Keratinocyte (primary cell): ENCODE measurements at regions not wholly inside any gene's neighbourhood (a gene's known extent, or its start where the extent isn't known, plus 50 kb on each side); places are given as distances from the start of the nearest gene placed in this dataset.

ENCODE experiments used
- DNase-seq: peaks from one replicate; pipeline ENCODE4 v3.0.0-alpha.2; 2011; ENCODE audit warnings: low read depth, missing footprints, low spot score
- FAIRE-seq: peaks from 2 replicates; lab custom pipeline; 2011; peaks lifted over from hg19 to GRCh38; lab: Jason Lieb, UNC
- H2AFZ ChIP-seq: 2 replicates; pipeline ENCODE4 v1.6.0; 2012; ENCODE audit warnings: low read length, control low read depth, inconsistent platforms; ENCODE audit not compliant: control insufficient read depth
- H3K27ac ChIP-seq: 2 replicates; pipeline ENCODE4 v1.5.1; 2011; ENCODE audit warnings: low read length; ENCODE audit not compliant: control insufficient read depth, insufficient read depth
- H3K27me3 ChIP-seq: 3 replicates; pipeline ENCODE4 v1.6.0; 2011; ENCODE audit warnings: low read length; ENCODE audit not compliant: control insufficient read depth, insufficient read depth; ENCODE audit errors: extremely low read depth
- H3K36me3 ChIP-seq, 2 experiments: 2 replicates in 1 of 2; 3 replicates in 1 of 2; pipeline ENCODE4 v1.5.1; 2011; ENCODE audit warnings: low read length in 2 of 2, mild to moderate bottlenecking in 1 of 2; ENCODE audit not compliant: control insufficient read depth in 2 of 2, insufficient read depth in 2 of 2; ENCODE audit errors: extremely low read depth in 1 of 2
- H3K4me1 ChIP-seq: 3 replicates; pipeline ENCODE4 v1.5.1; 2011; ENCODE audit warnings: low read length; ENCODE audit not compliant: control insufficient read depth, insufficient read depth; ENCODE audit errors: extremely low read depth
- H3K4me2 ChIP-seq: 3 replicates; pipeline ENCODE4 v1.6.0; 2011; ENCODE audit warnings: low read depth, low read length; ENCODE audit not compliant: control insufficient read depth, insufficient read depth; ENCODE audit errors: extremely low read depth
- H3K4me3 ChIP-seq, 3 experiments: fragments of 200-600 bp in 1 of 3; sonication (generic) in 1 of 3; 2 replicates in 2 of 3; 3 replicates in 1 of 3; pipeline ENCODE4 v1.5.1; 2011 to 2016; ENCODE audit warnings: low read length in 3 of 3, mild to moderate bottlenecking in 3 of 3, control low read depth in 2 of 3, inconsistent platforms in 1 of 3, low read depth in 1 of 3, mixed read lengths in 1 of 3, mixed run types in 1 of 3, moderate library complexity in 1 of 3; ENCODE audit not compliant: control insufficient read depth in 2 of 3, insufficient read depth in 2 of 3; ENCODE audit errors: extremely low read depth in 1 of 3
- H3K79me2 ChIP-seq: 2 replicates; pipeline ENCODE4 v1.6.0; 2012; ENCODE audit warnings: low read length; ENCODE audit not compliant: control insufficient read depth, insufficient read depth
- H3K9ac ChIP-seq: 3 replicates; pipeline ENCODE4 v1.6.0; 2011; ENCODE audit warnings: low read length; ENCODE audit not compliant: control insufficient read depth, insufficient read depth; ENCODE audit errors: extremely low read depth
- H3K9me1 ChIP-seq: 3 replicates; pipeline ENCODE4 v1.6.0; 2011; ENCODE audit warnings: low read length; ENCODE audit not compliant: control insufficient read depth, insufficient read depth; ENCODE audit errors: extremely low read depth
- H3K9me3 ChIP-seq: 2 replicates; pipeline ENCODE4 v1.5.1; 2012; ENCODE audit warnings: low read depth, low read length; ENCODE audit not compliant: control insufficient read depth
- H4K20me1 ChIP-seq: 3 replicates; pipeline ENCODE4 v1.6.0; 2011; ENCODE audit warnings: low read length; ENCODE audit not compliant: control insufficient read depth, insufficient read depth; ENCODE audit errors: extremely low read depth
- EZH2 ChIP-seq: IDR thresholded peaks from one replicate; pipeline ENCODE4 v1.6.1; 2012; ENCODE audit warnings: inconsistent platforms, mild to moderate bottlenecking, low read length, moderate library complexity
- dilution Hi-C: fragments of 300-500 bp; cut with MboI; formaldehyde crosslinking; loops from one replicate; pipeline ENCODE4 v1.7.0; 2020; ENCODE audit warnings: low sequenced_read_pairs; ENCODE audit not compliant: extremely low pct_ligation_motif_present
- TF ChIP-seq, protein P1 (sequence below), 3 experiments: IDR thresholded peaks in 1 of 3; conservative IDR thresholded peaks in 1 of 3; optimal IDR thresholded peaks in 1 of 3; 2 replicates in 2 of 3; 3 replicates in 1 of 3; pipeline versions ENCODE3 to v1.5.1; 2011; ENCODE audit warnings: low read length in 3 of 3, mild to moderate bottlenecking in 3 of 3, moderate library complexity in 2 of 3, control low read depth in 1 of 3, inconsistent platforms in 1 of 3; ENCODE audit not compliant: insufficient read depth in 2 of 3; ENCODE audit errors: extremely low read depth in 1 of 3

DNA sequence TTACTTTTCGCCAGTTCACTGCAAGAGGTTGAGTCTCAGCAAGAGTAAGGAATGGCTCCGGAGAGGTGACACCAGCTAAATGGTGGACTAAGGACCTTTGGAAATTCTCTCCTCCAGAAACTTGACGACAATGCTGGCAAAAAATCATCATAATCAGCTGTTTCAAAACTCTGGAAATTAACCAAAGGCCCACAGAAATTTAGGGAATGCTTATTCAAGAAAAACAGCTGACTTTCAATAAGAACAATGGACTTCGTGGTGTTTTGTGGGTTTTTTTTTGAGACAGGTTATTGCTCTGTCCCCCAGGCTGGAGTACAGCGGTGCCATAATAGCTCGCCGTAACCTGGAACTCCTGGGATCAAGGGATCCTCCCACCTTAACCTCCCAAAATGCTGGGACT lies 68.4 kb upstream of the SEPTIN5 start:
- no peaks in the 10 kb centered on the region for H3K36me3 ChIP-seq
- dilution Hi-C loops, result no loop called here
- H3K9me1 ChIP-seq, result no peaks in the 10 kb centered on the region
- H3K27me3 ChIP-seq, result peaks cover 10% of the 10 kb centered on the region
- no peak overlapping the region for H3K4me3 ChIP-seq
- DNase-seq (no peak), FAIRE-seq (no peak)
- H3K4me1 ChIP-seq, result no peaks in the 10 kb centered on the region
- no peaks in the 10 kb centered on the region for H3K79me2 ChIP-seq
- H3K9ac ChIP-seq, result no peak overlapping the region
- no peak overlapping the region for H2AFZ ChIP-seq
- H4K20me1 ChIP-seq, result no peaks in the 10 kb centered on the region
- H3K9me3 ChIP-seq, result no peaks in the 10 kb centered on the region
- TF ChIP-seq, protein P1, sequence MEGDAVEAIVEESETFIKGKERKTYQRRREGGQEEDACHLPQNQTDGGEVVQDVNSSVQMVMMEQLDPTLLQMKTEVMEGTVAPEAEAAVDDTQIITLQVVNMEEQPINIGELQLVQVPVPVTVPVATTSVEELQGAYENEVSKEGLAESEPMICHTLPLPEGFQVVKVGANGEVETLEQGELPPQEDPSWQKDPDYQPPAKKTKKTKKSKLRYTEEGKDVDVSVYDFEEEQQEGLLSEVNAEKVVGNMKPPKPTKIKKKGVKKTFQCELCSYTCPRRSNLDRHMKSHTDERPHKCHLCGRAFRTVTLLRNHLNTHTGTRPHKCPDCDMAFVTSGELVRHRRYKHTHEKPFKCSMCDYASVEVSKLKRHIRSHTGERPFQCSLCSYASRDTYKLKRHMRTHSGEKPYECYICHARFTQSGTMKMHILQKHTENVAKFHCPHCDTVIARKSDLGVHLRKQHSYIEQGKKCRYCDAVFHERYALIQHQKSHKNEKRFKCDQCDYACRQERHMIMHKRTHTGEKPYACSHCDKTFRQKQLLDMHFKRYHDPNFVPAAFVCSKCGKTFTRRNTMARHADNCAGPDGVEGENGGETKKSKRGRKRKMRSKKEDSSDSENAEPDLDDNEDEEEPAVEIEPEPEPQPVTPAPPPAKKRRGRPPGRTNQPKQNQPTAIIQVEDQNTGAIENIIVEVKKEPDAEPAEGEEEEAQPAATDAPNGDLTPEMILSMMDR (optimal IDR thresholded peaks at IDR 0.05 in 1 of 3, IDR thresholded peaks at IDR 0.05 in 1 of 3, conservative IDR thresholded peaks at IDR 0.05 in 1 of 3; ENCODE audit: extremely low read depth in 1 of 3, insufficient read depth in 2 of 3, low read length in 3 of 3), result no peak
- no peak for TF ChIP-seq EZH2
- H3K27ac ChIP-seq, result no peak overlapping the region
- H3K4me2 ChIP-seq, result no peak overlapping the region

DNA sequence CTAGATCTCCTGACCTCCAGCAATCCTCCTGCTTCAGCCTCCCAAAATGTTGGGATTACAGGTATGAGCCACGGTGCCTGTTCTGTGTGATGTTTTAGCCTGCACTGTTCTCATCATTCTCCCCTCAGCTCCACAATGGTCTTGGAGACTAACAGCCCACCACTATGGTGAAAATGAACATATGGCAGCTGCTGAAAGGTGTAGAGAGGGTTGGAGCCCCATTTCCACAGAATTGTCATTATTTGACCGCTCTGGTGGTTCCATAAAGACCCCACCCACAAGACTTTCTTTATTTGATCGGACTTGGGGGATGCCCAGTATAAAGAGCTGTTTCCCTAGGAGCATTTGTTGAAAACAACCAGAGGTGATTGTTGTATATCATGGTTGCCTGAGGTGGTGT lies 67.9 kb upstream of the SEPTIN5 start:
- TF ChIP-seq EZH2, result no peak
- TF ChIP-seq, protein P1 (optimal IDR thresholded peaks at IDR 0.05 in 1 of 3, IDR thresholded peaks at IDR 0.05 in 1 of 3, conservative IDR thresholded peaks at IDR 0.05 in 1 of 3; ENCODE audit: extremely low read depth in 1 of 3, insufficient read depth in 2 of 3, low read length in 3 of 3), result no peak
- no peaks in the 10 kb centered on the region for H3K9me3 ChIP-seq
- no peaks in the 10 kb centered on the region for H3K79me2 ChIP-seq
- no peaks in the 10 kb centered on the region for H3K36me3 ChIP-seq
- no peak overlapping the region for H2AFZ ChIP-seq
- no peak for DNase-seq
- H3K9me1 ChIP-seq, result no peaks in the 10 kb centered on the region
- dilution Hi-C loops, result no loop called here
- H3K4me3 ChIP-seq, result no peak overlapping the region
- no peak overlapping the region for H3K9ac ChIP-seq
- no peaks in the 10 kb centered on the region for H3K4me1 ChIP-seq
- no peaks in the 10 kb centered on the region for H4K20me1 ChIP-seq
- H3K4me2 ChIP-seq, result no peak overlapping the region
- FAIRE-seq, result no peak
- H3K27me3 ChIP-seq, result peaks cover 6% of the 10 kb centered on the region
- no peak overlapping the region for H3K27ac ChIP-seq
